ENCODE measurements at regions not wholly inside any gene's neighbourhood (a gene's known extent, or its start where the extent isn't known, plus 50 kb on each side); places are given as distances from the start of the nearest gene placed in this dataset.

- H3K27me3 ChIP-seq: no peaks in the 10 kb centered on the region
- H3K9me3 ChIP-seq: no peaks in the 10 kb centered on the region
- intact Hi-C loops (cut with DNase I; ENCODE audit: low total_unique reads) (no loop called here), in situ Hi-C loops (cut with MboI; ENCODE audit: low pct_ligation_motif_present in 1 of 4, low pct_unique_long_range_greater_than_20kb in 1 of 4, low sequenced_read_pairs in 3 of 4) (no loop called here)
- H3K27ac ChIP-seq: no peak overlapping the region
- TF ChIP-seq CTCF (IDR thresholded peaks at IDR 0.05): no peak
- no peak for TF ChIP-seq EP300 (IDR thresholded peaks at IDR 0.05; ENCODE audit: low read depth)
- no peak for TF ChIP-seq POLR2AphosphoS5 (IDR thresholded peaks at IDR 0.05)
- TF ChIP-seq POLR2A (IDR thresholded peaks at IDR 0.05): no peak
- no peak for DNase-seq
- no peaks in the 10 kb centered on the region for H3K4me1 ChIP-seq
- H3K36me3 ChIP-seq: no peaks in the 10 kb centered on the region
- H3K4me3 ChIP-seq: no peak overlapping the region
Observed at GRCh38 chr21:20661745-20662422, 336.3 kb upstream of the NCAM2 start.

GRCh38 chr21:20662514-20662913, 335.7 kb upstream of the NCAM2 start:
- no peak overlapping the region for H3K27ac ChIP-seq
- 56 to 63% methylated on average over 2 of the region's 2 CpGs for WGBS, 2 donors (ENCODE audit: low coverage in 1 of 2)
- no peak for DNase-seq
- H3K36me3 ChIP-seq: no peaks in the 10 kb centered on the region
- intact Hi-C loops (cut with DNase I; ENCODE audit: low total_unique reads) (no loop called here), in situ Hi-C loops (cut with MboI; ENCODE audit: low pct_ligation_motif_present in 1 of 4, low pct_unique_long_range_greater_than_20kb in 1 of 4, low sequenced_read_pairs in 3 of 4) (no loop called here)
- H3K27me3 ChIP-seq: no peaks in the 10 kb centered on the region
- H3K4me3 ChIP-seq: no peak overlapping the region
- TF ChIP-seq CTCF (IDR thresholded peaks at IDR 0.05) (no peak), POLR2A (IDR thresholded peaks at IDR 0.05) (no peak), EP300 (IDR thresholded peaks at IDR 0.05; ENCODE audit: low read depth) (no peak), POLR2AphosphoS5 (IDR thresholded peaks at IDR 0.05) (no peak)
- H3K9me3 ChIP-seq: no peaks in the 10 kb centered on the region
- no peaks in the 10 kb centered on the region for H3K4me1 ChIP-seq

GRCh38 chr21:20667931-20668330, 330.3 kb upstream of the NCAM2 start:
- H3K27me3 ChIP-seq: no peaks in the 10 kb centered on the region
- no peaks in the 10 kb centered on the region for H3K36me3 ChIP-seq
- no peak overlapping the region for H3K27ac ChIP-seq
- H3K9me3 ChIP-seq: no peaks in the 10 kb centered on the region
- no peak for DNase-seq
- in situ Hi-C loops (cut with MboI; ENCODE audit: low pct_ligation_motif_present in 1 of 4, low pct_unique_long_range_greater_than_20kb in 1 of 4, low sequenced_read_pairs in 3 of 4): no loop called here
- intact Hi-C loops (cut with DNase I; ENCODE audit: low total_unique reads): no loop called here
- 60 to 74% methylated on average over 2 of the region's 2 CpGs for WGBS, 2 donors (ENCODE audit: low coverage in 1 of 2)
- no peaks in the 10 kb centered on the region for H3K4me1 ChIP-seq
- TF ChIP-seq CTCF (IDR thresholded peaks at IDR 0.05) (no peak), POLR2AphosphoS5 (IDR thresholded peaks at IDR 0.05) (no peak), POLR2A (IDR thresholded peaks at IDR 0.05) (no peak), EP300 (IDR thresholded peaks at IDR 0.05; ENCODE audit: low read depth) (no peak)
- no peak overlapping the region for H3K4me3 ChIP-seq

DNA sequence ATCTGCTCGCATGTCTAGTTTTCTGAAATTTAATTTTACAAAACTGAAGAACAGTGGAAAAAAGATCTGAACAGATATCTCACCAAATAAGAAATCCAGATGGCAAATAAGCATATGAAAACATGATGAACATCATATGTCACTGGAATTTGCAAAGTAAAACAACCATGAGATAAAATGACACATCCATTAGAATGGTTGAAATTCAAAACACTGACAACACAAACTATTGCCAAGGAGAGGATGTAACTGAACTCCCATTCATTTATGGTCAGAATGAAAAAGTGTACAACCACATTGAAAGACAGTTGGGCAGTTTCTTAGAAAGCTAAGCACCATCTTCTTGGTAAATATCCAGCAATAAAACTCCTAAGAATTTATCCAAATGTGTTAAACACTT, 312.7 kb upstream of the NCAM2 start:
- H3K4me1 ChIP-seq: no peaks in the 10 kb centered on the region
- no peaks in the 10 kb centered on the region for H3K9me3 ChIP-seq
- in situ Hi-C loops (cut with MboI; ENCODE audit: low pct_ligation_motif_present in 1 of 4, low pct_unique_long_range_greater_than_20kb in 1 of 4, low sequenced_read_pairs in 3 of 4): no loop called here
- TF ChIP-seq POLR2AphosphoS5 (IDR thresholded peaks at IDR 0.05): no peak
- TF ChIP-seq POLR2A (IDR thresholded peaks at IDR 0.05): no peak
- TF ChIP-seq EP300 (IDR thresholded peaks at IDR 0.05; ENCODE audit: low read depth): no peak
- no peak for TF ChIP-seq CTCF (IDR thresholded peaks at IDR 0.05)
- 75 to 100% methylated on average over 1 of the region's 1 CpG for WGBS, 2 donors (ENCODE audit: low coverage in 1 of 2)
- DNase-seq: no peak
- no peak overlapping the region for H3K27ac ChIP-seq
- intact Hi-C loops (cut with DNase I; ENCODE audit: low total_unique reads): no loop called here
- no peak overlapping the region for H3K4me3 ChIP-seq
- no peaks in the 10 kb centered on the region for H3K36me3 ChIP-seq
- no peaks in the 10 kb centered on the region for H3K27me3 ChIP-seq
